ENCODE measurements at regions not wholly inside any gene's neighbourhood (a gene's known extent, or its start where the extent isn't known, plus 50 kb on each side); places are given as distances from the start of the nearest gene placed in this dataset.

DNA sequence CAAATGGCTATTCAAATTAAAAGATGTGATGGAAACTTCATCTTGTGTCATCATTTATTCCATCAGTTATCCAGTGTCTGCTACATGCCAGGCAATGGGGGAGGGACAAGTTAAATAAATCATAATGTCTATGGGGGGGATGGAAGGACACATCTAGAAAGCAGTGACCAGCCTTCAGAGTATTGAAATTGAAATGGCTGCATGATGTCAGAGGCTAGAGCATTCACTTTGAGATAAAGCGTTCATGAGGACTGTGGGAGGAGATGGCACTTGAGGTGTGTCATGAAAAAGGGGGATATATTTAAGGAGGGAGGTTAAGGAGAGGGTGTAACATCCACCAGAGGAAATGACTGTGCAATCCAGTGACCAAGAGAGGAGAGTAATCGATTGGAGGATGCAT is 50.6 kb downstream of the SLIT2 start:
- Histone ChIP-seq H3K27me3 (ENCODE audit: control insufficient read depth, insufficient read depth, low read length) (no peaks in the 10 kb centered on the region), H3K36me3 (ENCODE audit: control insufficient read depth, low read depth, low read length) (no peaks in the 10 kb centered on the region), H3K27ac (ENCODE audit: low read length) (no peak overlapping the region), H3K9ac (ENCODE audit: low read length) (no peak overlapping the region), H3K4me1 (ENCODE audit: control insufficient read depth, low read depth, low read length) (no peaks in the 10 kb centered on the region), H3K9me3 (ENCODE audit: control insufficient read depth, low read depth, low read length) (no peaks in the 10 kb centered on the region), H3K4me3 (ENCODE audit: low read length) (no peak overlapping the region)

DNA sequence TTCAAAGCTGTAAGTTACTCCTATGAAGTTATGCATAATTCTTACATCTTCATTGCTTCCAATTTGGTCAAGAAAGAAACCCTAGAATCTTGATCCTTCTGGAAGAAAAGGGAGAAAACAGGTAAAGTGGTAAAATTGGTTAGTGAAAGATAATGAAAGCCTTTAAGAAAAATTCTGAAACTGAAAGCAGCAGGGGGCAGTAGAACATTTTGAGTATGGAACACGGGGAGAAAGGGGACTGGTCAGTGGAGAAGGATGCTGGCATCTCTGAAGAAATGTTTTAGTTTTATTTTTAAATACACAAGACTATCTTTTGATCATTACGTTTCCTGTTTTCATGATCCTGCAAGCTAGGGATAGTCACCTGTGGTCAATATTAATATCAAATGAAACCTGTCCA is 54.3 kb downstream of the SLIT2 start:
- Histone ChIP-seq H3K4me3 (ENCODE audit: low read length) (no peak overlapping the region), H3K27me3 (ENCODE audit: control insufficient read depth, insufficient read depth, low read length) (no peaks in the 10 kb centered on the region), H3K9me3 (ENCODE audit: control insufficient read depth, low read depth, low read length) (no peaks in the 10 kb centered on the region), H3K36me3 (ENCODE audit: control insufficient read depth, low read depth, low read length) (no peaks in the 10 kb centered on the region), H3K4me1 (ENCODE audit: control insufficient read depth, low read depth, low read length) (no peaks in the 10 kb centered on the region), H3K9ac (ENCODE audit: low read length) (no peak overlapping the region), H3K27ac (ENCODE audit: low read length) (no peak overlapping the region)

DNA sequence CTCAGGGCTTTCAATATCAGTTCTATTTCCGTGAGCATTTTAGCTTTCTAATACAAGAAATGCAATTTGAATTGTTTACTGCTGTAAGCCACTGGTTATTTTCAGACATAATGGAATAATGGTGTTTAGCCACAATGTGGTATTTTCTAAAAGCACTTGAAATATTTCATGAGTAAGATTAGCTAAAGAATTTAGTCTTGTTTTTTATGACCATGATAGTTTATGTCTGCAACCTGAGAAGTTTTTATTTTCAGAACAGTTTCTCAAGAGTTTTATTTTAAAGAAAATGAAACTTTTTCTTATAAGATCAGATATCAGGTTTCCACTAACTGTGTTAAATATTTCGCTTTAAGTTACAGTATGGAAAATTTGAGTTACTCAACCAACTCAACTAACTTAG is 60.2 kb downstream of the SLIT2 start:
- H3K27ac ChIP-seq (ENCODE audit: low read length), result no peak overlapping the region
- H3K4me3 ChIP-seq (ENCODE audit: low read length), result no peak overlapping the region
- H3K27me3 ChIP-seq (ENCODE audit: control insufficient read depth, insufficient read depth, low read length), result no peaks in the 10 kb centered on the region
- H3K4me1 ChIP-seq (ENCODE audit: control insufficient read depth, low read depth, low read length), result no peaks in the 10 kb centered on the region
- H3K9ac ChIP-seq (ENCODE audit: low read length), result no peak overlapping the region
- H3K9me3 ChIP-seq (ENCODE audit: control insufficient read depth, low read depth, low read length), result no peaks in the 10 kb centered on the region
- H3K36me3 ChIP-seq (ENCODE audit: control insufficient read depth, low read depth, low read length), result no peaks in the 10 kb centered on the region

DNA sequence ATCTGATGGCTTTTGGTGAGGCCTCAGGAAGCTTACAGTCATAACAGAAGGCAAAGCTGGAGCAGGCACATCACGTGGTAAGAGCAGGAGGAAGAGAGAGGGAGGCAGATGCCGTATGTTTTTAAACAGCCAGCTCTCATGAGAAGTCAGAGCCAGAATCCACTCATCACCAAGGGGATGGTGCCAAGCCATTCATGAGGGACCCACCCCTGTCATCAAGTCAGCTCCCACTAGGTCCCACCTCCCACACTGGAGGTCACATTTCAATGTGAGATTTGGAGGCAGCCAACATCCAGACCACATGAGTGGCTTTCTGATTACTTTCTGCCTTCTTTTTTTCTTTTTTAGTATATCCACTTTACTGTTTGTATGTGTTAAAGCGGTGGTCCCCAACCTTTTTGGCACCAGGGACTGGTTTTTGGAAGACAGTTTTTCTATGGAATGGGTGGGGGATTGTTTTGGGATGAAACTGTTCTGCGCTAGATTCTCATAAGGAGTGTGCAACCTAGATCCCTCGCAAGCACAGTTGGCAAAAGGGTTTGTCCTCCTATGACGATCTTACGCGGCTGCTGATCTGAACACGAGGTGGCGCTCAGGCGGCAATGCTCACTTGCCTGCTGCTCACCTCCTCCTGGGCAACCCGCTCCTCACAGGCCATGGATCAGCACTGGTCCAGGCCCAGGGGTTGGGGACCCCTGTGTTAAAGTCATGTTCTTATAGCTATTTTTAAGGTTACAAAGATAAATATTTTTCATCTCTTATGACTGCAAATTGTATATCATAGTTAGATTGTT is 61.7 kb downstream of the SLIT2 start:
- H3K9ac ChIP-seq (ENCODE audit: low read length), result no peak overlapping the region
- H3K27ac ChIP-seq (ENCODE audit: low read length), result no peak overlapping the region
- no peaks in the 10 kb centered on the region for H3K9me3 ChIP-seq (ENCODE audit: control insufficient read depth, low read depth, low read length)
- H3K36me3 ChIP-seq (ENCODE audit: control insufficient read depth, low read depth, low read length), result no peaks in the 10 kb centered on the region
- peaks cover 11% of the 10 kb centered on the region for H3K4me1 ChIP-seq (ENCODE audit: control insufficient read depth, low read depth, low read length)
- no peak overlapping the region for H3K4me3 ChIP-seq (ENCODE audit: low read length)
- H3K27me3 ChIP-seq (ENCODE audit: control insufficient read depth, insufficient read depth, low read length), result no peaks in the 10 kb centered on the region

DNA sequence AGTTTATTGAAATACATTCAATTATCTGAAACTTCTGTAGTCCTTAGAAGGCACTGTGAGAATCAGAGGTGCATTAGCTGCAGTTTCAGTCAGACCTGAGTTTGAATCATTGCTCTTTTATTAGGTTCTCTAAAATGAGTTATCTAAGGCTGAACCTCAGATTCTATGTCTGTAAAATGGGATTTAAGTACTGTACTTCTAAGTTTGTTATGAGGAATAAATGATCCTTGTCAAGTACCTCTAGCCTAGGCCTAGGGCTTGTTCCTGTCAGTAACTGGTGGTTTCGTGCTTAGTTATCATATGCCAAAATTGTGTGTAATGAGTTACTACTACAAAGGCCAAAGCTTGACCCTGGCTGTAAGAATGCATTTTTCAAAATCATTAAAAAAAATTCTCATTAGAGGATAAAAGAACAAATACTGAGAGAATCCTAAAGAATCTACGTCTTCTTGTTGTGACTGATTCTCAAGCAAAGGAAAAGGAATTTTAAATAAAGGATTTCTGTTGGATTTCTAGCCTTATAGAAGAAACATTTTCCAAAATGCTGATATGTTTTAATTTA is 65.8 kb downstream of the SLIT2 start:
- Histone ChIP-seq H3K27ac (ENCODE audit: low read length) (no peak overlapping the region), H3K4me3 (ENCODE audit: low read length) (no peak overlapping the region), H3K36me3 (ENCODE audit: control insufficient read depth, low read depth, low read length) (no peaks in the 10 kb centered on the region), H3K9ac (ENCODE audit: low read length) (no peak overlapping the region), H3K27me3 (ENCODE audit: control insufficient read depth, insufficient read depth, low read length) (no peaks in the 10 kb centered on the region), H3K9me3 (ENCODE audit: control insufficient read depth, low read depth, low read length) (no peaks in the 10 kb centered on the region), H3K4me1 (ENCODE audit: control insufficient read depth, low read depth, low read length) (peaks cover 18% of the 10 kb centered on the region)

DNA sequence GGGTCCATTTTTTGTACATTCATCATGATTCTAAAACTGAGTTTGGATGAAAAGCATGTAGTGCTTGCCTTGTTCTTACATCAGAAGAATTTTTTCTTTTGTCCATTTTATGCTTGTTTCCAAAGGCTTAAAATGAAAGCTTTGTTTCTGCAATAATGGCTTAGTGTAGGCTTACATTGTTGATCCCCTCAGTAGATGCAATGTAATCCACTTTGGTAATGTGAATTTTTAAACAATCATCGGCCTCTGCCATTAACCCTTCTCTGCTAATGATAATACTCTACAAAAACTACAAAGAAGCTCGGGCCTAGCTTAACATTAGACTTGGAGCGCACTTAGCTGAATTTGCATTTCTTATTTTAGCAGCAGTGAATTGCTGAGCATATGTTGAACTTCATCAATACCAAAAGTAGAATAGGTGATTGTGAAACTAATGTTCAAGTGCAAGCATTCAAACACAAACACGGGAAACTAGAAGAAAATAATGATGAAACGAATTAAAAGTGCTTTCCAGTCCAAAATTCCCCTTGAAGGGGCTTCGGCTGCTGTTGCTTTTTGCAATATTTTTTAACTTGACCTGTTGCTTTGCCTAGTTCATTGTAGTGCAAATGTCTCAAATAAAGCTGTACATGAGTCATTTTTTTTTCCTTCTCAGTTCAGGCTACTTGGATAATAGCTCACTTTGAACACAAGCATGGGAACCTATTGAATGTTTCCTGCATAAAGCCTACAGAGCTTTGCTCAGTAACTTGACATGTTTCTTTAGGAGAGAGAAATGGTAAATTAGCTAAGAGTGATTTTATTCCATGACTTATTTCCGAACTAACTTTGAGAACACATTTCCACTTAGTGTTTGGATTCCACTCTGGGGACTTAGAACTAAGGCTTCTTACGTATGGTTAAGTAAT is 66.5 kb downstream of the SLIT2 start:
- peaks cover 18% of the 10 kb centered on the region for H3K4me1 ChIP-seq (ENCODE audit: control insufficient read depth, low read depth, low read length)
- no peak overlapping the region for H3K4me3 ChIP-seq (ENCODE audit: low read length)
- H3K9me3 ChIP-seq (ENCODE audit: control insufficient read depth, low read depth, low read length), result no peaks in the 10 kb centered on the region
- no peaks in the 10 kb centered on the region for H3K27me3 ChIP-seq (ENCODE audit: control insufficient read depth, insufficient read depth, low read length)
- H3K27ac ChIP-seq (ENCODE audit: low read length), result no peak overlapping the region
- H3K36me3 ChIP-seq (ENCODE audit: control insufficient read depth, low read depth, low read length), result no peaks in the 10 kb centered on the region
- H3K9ac ChIP-seq (ENCODE audit: low read length), result no peak overlapping the region

DNA sequence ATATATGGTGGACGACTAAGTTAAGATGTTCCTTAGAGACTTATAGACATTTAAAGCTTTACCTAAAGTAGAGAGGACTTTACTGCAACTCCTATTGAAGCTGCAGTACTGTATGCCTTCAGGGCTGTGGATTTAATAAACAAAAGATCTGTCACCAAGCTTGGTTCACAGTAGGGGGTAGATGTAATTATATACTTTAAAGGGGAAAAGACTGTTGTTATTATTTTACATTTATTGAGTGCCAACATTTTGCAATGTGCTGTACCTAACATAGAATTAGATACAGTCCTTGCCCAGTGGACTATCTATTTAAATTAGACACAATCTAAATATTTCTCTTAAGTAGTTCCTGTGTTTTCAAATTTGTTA is 67.2 kb downstream of the SLIT2 start:
- Histone ChIP-seq H3K27me3 (ENCODE audit: control insufficient read depth, insufficient read depth, low read length) (no peaks in the 10 kb centered on the region), H3K27ac (ENCODE audit: low read length) (no peak overlapping the region), H3K9me3 (ENCODE audit: control insufficient read depth, low read depth, low read length) (no peaks in the 10 kb centered on the region), H3K36me3 (ENCODE audit: control insufficient read depth, low read depth, low read length) (no peaks in the 10 kb centered on the region), H3K4me3 (ENCODE audit: low read length) (no peak overlapping the region), H3K4me1 (ENCODE audit: control insufficient read depth, low read depth, low read length) (peaks cover 18% of the 10 kb centered on the region), H3K9ac (ENCODE audit: low read length) (no peak overlapping the region)

DNA sequence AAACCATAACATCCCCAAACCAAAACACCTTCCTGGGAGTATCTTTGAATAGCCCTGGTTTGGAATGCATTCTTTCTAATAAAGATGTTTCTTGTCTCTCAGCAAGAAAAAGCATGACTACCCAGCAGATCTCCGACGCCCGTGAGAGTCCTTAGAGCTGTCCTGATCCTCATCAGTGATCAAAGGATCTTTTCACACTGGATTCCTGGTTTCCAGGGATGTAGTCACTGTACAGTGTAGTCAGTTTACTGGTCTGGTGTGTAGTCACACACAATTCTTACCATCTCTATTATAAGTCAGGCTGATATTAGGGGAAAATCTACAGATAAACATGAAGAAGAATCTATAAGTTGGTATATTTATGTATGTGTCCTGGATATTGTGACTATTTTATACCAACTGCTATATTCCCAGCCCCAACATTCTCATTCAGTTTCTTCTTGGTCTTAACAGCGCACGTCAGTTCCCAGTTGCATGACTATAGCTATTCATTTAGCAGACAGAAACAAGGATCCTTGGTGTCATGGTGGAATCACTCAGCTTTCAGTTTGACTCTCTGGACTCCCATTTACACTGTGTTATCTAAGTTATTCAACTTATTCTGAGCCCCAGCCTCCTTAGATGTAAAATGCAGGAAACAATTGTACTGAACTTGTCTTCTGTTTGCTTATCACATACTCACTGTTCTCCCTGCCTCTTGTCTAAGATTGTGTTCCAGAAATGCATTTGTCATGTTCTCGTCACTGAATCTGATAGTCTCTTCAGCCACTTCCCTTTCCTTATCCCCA is 68.3 kb downstream of the SLIT2 start:
- H3K9ac ChIP-seq (ENCODE audit: low read length), result no peak overlapping the region
- peaks cover 18% of the 10 kb centered on the region for H3K4me1 ChIP-seq (ENCODE audit: control insufficient read depth, low read depth, low read length)
- no peaks in the 10 kb centered on the region for H3K36me3 ChIP-seq (ENCODE audit: control insufficient read depth, low read depth, low read length)
- no peaks in the 10 kb centered on the region for H3K27me3 ChIP-seq (ENCODE audit: control insufficient read depth, insufficient read depth, low read length)
- H3K27ac ChIP-seq (ENCODE audit: low read length), result no peak overlapping the region
- H3K9me3 ChIP-seq (ENCODE audit: control insufficient read depth, low read depth, low read length), result no peaks in the 10 kb centered on the region
- no peak overlapping the region for H3K4me3 ChIP-seq (ENCODE audit: low read length)

DNA sequence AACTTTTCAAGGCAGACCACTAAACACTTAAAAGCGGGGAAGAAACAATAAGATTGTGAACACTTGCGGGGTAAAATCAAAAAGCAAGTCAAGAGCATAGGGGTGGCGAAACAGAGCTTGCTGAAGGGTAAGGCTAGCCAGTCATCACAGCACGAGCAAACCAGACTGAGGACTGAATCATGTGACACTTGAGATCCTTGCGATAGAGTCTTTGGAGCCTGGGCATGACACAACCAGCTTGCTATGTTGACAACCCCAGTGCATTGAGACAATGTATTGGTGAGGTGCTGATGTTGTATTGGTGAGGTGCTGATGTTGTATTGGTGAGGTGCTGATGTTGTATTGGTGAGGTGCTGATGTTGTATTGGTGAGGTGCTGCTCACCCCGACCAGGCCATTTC is 72.3 kb downstream of the SLIT2 start:
- H3K27ac ChIP-seq (ENCODE audit: low read length), result no peak overlapping the region
- H3K27me3 ChIP-seq (ENCODE audit: control insufficient read depth, insufficient read depth, low read length), result no peaks in the 10 kb centered on the region
- no peaks in the 10 kb centered on the region for H3K36me3 ChIP-seq (ENCODE audit: control insufficient read depth, low read depth, low read length)
- peaks cover 1% of the 10 kb centered on the region for H3K4me1 ChIP-seq (ENCODE audit: control insufficient read depth, low read depth, low read length)
- H3K9me3 ChIP-seq (ENCODE audit: control insufficient read depth, low read depth, low read length), result no peaks in the 10 kb centered on the region
- no peak overlapping the region for H3K4me3 ChIP-seq (ENCODE audit: low read length)
- H3K9ac ChIP-seq (ENCODE audit: low read length), result no peak overlapping the region

DNA sequence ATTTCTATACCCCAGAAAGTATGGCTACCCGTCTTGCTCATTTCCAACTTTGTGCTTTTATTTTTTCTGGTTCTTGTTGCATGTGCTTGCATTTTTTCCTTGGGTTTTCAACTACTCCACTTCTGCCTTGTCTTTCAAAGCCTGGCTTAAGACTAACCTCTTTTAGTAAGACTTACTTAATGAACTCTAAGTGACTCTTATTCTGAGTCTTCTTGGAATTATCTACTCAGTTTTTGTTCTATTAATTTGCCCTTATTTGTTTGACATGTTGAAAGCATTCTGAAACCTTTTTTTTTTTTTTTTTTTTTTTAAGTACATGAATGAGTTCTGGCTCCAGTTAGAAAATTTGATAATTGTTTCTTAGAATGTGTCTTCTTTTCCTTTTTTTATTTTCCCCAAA is 74.8 kb downstream of the SLIT2 start:
- Histone ChIP-seq H3K27ac (ENCODE audit: low read length) (no peak overlapping the region), H3K36me3 (ENCODE audit: control insufficient read depth, low read depth, low read length) (no peaks in the 10 kb centered on the region), H3K4me3 (ENCODE audit: low read length) (no peak overlapping the region), H3K4me1 (ENCODE audit: control insufficient read depth, low read depth, low read length) (no peaks in the 10 kb centered on the region), H3K27me3 (ENCODE audit: control insufficient read depth, insufficient read depth, low read length) (no peaks in the 10 kb centered on the region), H3K9ac (ENCODE audit: low read length) (no peak overlapping the region), H3K9me3 (ENCODE audit: control insufficient read depth, low read depth, low read length) (no peaks in the 10 kb centered on the region)

DNA sequence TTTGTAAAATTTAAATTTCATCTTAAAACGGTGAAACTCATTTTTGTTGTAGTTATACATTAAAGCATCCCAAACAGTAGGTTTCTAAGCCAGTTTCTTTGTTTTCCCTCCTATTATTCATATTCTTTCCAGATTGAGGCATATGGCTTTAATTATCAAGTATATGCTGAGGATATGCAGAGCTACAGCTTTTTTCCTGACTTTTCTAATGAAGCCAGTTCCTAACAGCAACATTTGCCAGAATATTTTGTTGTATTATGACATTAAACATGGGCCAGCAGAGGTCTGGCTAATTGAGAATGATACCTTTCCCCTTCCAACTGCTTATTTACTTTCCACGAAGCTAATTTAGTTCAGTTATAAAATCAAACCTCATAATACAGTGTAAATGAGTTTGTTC is 75.3 kb downstream of the SLIT2 start:
- Histone ChIP-seq H3K4me1 (ENCODE audit: control insufficient read depth, low read depth, low read length) (no peaks in the 10 kb centered on the region), H3K9ac (ENCODE audit: low read length) (no peak overlapping the region), H3K4me3 (ENCODE audit: low read length) (no peak overlapping the region), H3K36me3 (ENCODE audit: control insufficient read depth, low read depth, low read length) (no peaks in the 10 kb centered on the region), H3K27ac (ENCODE audit: low read length) (no peak overlapping the region), H3K27me3 (ENCODE audit: control insufficient read depth, insufficient read depth, low read length) (no peaks in the 10 kb centered on the region), H3K9me3 (ENCODE audit: control insufficient read depth, low read depth, low read length) (no peaks in the 10 kb centered on the region)

Data from iPS-18a (cell line).